MV-4-11 (cell line): ENCODE measurements at regions not wholly inside any gene's neighbourhood (a gene's known extent, or its start where the extent isn't known, plus 50 kb on each side); places are given as distances from the start of the nearest gene placed in this dataset.
"Not testable (repeated sequence)": the region's sequence is repeated elsewhere in the genome, so short reads cannot be mapped to it uniquely, and the experiment has no call there.

Experiments
- DNase-seq: peaks from one replicate; lab custom pipeline; 2025; lab: John Stamatoyannopoulos, UW

- no peak for DNase-seq
These were observed 1306.7 kb upstream of the TMEM132C start for GRCh38 chr12:126960221-126960620.

GRCh38 chr12:126960709-126961108, 1306.3 kb upstream of the TMEM132C start:
- DNase-seq, result no peak

GRCh38 chr12:126963825-126964224, 1303.1 kb upstream of the TMEM132C start:
- DNase-seq, result no peak

GRCh38 chr12:126966498-126966897, 1300.5 kb upstream of the TMEM132C start:
- DNase-seq, result no peak

GRCh38 chr12:126967152-126967551, 1299.8 kb upstream of the TMEM132C start:
- no peak for DNase-seq

GRCh38 chr12:126974779-126975178, 1292.2 kb upstream of the TMEM132C start:
- DNase-seq, result no peak

GRCh38 chr12:126976579-126976978, 1290.4 kb upstream of the TMEM132C start:
- no peak for DNase-seq

- DNase-seq, result not testable (repeated sequence)
These were observed 1287.4 kb upstream of the TMEM132C start for GRCh38 chr12:126979564-126979963.

- DNase-seq, result no peak
These were observed 1284.3 kb upstream of the TMEM132C start for GRCh38 chr12:126982707-126983106.

GRCh38 chr12:126983735-126984134, 1283.2 kb upstream of the TMEM132C start:
- not testable (repeated sequence) for DNase-seq

- not testable (repeated sequence) for DNase-seq
These were observed 1281.3 kb upstream of the TMEM132C start for GRCh38 chr12:126985663-126986062.

- no peak for DNase-seq
These were observed 1277.4 kb upstream of the TMEM132C start for GRCh38 chr12:126989532-126989931.

- DNase-seq, result no peak
These were observed 1273.1 kb upstream of the TMEM132C start for GRCh38 chr12:126993898-126994297.

- no peak for DNase-seq
These were observed 1272.4 kb upstream of the TMEM132C start for GRCh38 chr12:126994599-126994998.

GRCh38 chr12:126998031-126998430, 1268.9 kb upstream of the TMEM132C start:
- DNase-seq, result no peak

GRCh38 chr12:126998747-126999285, 1268.2 kb upstream of the TMEM132C start:
- no peak for DNase-seq

GRCh38 chr12:126999352-126999751, 1267.6 kb upstream of the TMEM132C start:
- no peak for DNase-seq

- no peak for DNase-seq
These were observed 1261.6 kb upstream of the TMEM132C start for GRCh38 chr12:127005406-127005805.

- no peak for DNase-seq
These were observed 1260.0 kb upstream of the TMEM132C start for GRCh38 chr12:127006972-127007371.

- DNase-seq, result no peak
These were observed 1258.1 kb upstream of the TMEM132C start for GRCh38 chr12:127008755-127009403.

- no peak for DNase-seq
These were observed 1254.9 kb upstream of the TMEM132C start for GRCh38 chr12:127012109-127012508.

- no peak for DNase-seq
These were observed 1253.8 kb upstream of the TMEM132C start for GRCh38 chr12:127013197-127013596.

GRCh38 chr12:127014079-127014478, 1252.9 kb upstream of the TMEM132C start:
- no peak for DNase-seq

- DNase-seq, result no peak
These were observed 1242.2 kb upstream of the TMEM132C start for GRCh38 chr12:127024791-127025190.
